Activated T-cell treated with anti-CD3 and anti-CD28 coated beads, Interleukin-2, amount 50 U/mL, for 72 hours (primary cell): ENCODE measurements at regions not wholly inside any gene's neighbourhood (a gene's known extent, or its start where the extent isn't known, plus 50 kb on each side); places are given as distances from the start of the nearest gene placed in this dataset.
A peak's percentile ranks its signal among the peaks of the same experiment; 100 is the strongest.
"Not testable (repeated sequence)": the region's sequence is repeated elsewhere in the genome, so short reads cannot be mapped to it uniquely, and the experiment has no call there.

Experiments used
- ATAC-seq, 2 donors: fragments of 150-1000 bp; cut with Tn5 transposase; replicated peaks in 1 of 2; 2 replicates each; pipeline ENCODE4 v1.10.0; 2021; ENCODE audit warnings: moderate library complexity in 2 of 2, mild to moderate bottlenecking in 1 of 2
- DNase-seq, 2 donors: peaks; one replicate each; pipeline ENCODE4 v3.0.0; 2021 to 2022; ENCODE audit warnings: mixed read lengths in 1 of 2
- H3K27ac Mint-ChIP-seq: one replicate; pipeline ENCODE4 v1.8.0; 2022; ENCODE audit warnings: mild to moderate bottlenecking, moderate library complexity, mixed read lengths
- H3K27me3 Mint-ChIP-seq: one replicate; pipeline ENCODE4 v1.8.0; 2022; ENCODE audit warnings: low read depth, mixed read lengths
- H3K36me3 Mint-ChIP-seq, 2 donors: one replicate each; pipeline ENCODE4 v1.8.0; 2022; ENCODE audit warnings: mixed read lengths in 2 of 2, mild to moderate bottlenecking in 1 of 2; ENCODE audit not compliant: insufficient read depth in 2 of 2
- H3K4me1 Mint-ChIP-seq: one replicate; pipeline ENCODE4 v1.8.0; 2022; ENCODE audit warnings: low read depth, mixed read lengths
- H3K4me3 Mint-ChIP-seq, 2 donors: one replicate each; pipeline ENCODE4 v1.8.0; 2022; ENCODE audit warnings: mild to moderate bottlenecking in 2 of 2, mixed read lengths in 2 of 2, moderate library complexity in 2 of 2
- H3K9me3 Mint-ChIP-seq, 2 donors: one replicate each; pipeline ENCODE4 v1.8.0; 2022; ENCODE audit warnings: mixed read lengths in 2 of 2

- ATAC-seq = no peak
These were observed 91.5 kb downstream of the EN1 start for GRCh38 chr2:118755901-118756300.

GRCh38 chr2:118755384-118755783 lies 92.1 kb downstream of the EN1 start:
- Mint-ChIP-seq H3K27ac (no peak overlapping the region), H3K9me3 (peaks cover 0 to 2% of the 10 kb centered on the region in 2 donors), H3K4me3 (no peak overlapping the region), H3K4me1 (no peaks in the 10 kb centered on the region), H3K27me3 (peaks cover 2% of the 10 kb centered on the region), H3K36me3 (no peaks in the 10 kb centered on the region)
- DNase-seq (no peak), ATAC-seq (no peak)

More at GRCh38 chr2:118755901-118756300, 91.5 kb downstream of the EN1 start:
- no peaks in the 10 kb centered on the region for H3K36me3 Mint-ChIP-seq
- H3K27ac Mint-ChIP-seq = no peak overlapping the region
- DNase-seq = no peak
- H3K9me3 Mint-ChIP-seq = peaks cover 0 to 2% of the 10 kb centered on the region in 2 donors
- H3K27me3 Mint-ChIP-seq = no peaks in the 10 kb centered on the region
- H3K4me1 Mint-ChIP-seq = no peaks in the 10 kb centered on the region
- H3K4me3 Mint-ChIP-seq = no peak overlapping the region

- DNase-seq (no peak), ATAC-seq (no peak)
- H3K9me3 Mint-ChIP-seq = peaks cover 0 to 2% of the 10 kb centered on the region in 2 donors
- peaks cover 8% of the 10 kb centered on the region for H3K27me3 Mint-ChIP-seq
- no peak overlapping the region for H3K4me3 Mint-ChIP-seq
- H3K4me1 Mint-ChIP-seq = no peaks in the 10 kb centered on the region
- H3K36me3 Mint-ChIP-seq = no peaks in the 10 kb centered on the region
- H3K27ac Mint-ChIP-seq = no peak overlapping the region
These were observed 94.6 kb downstream of the EN1 start for GRCh38 chr2:118752762-118753429.

- Mint-ChIP-seq H3K9me3 (peaks cover 2% of the 10 kb centered on the region in 2 donors), H3K4me1 (no peaks in the 10 kb centered on the region), H3K27ac (no peak overlapping the region), H3K27me3 (peaks cover 8% of the 10 kb centered on the region), H3K36me3 (no peaks in the 10 kb centered on the region), H3K4me3 (no peak overlapping the region)
- ATAC-seq (no peak), DNase-seq (no peak)
These were observed 96.4 kb downstream of the EN1 start for GRCh38 chr2:118750959-118751565.

- Mint-ChIP-seq H3K36me3 (peaks cover 7 to 10% of the 10 kb centered on the region in 2 donors), H3K27me3 (peaks cover 8% of the 10 kb centered on the region), H3K4me1 (no peaks in the 10 kb centered on the region), H3K27ac (peak overlapping the region; percentile 22), H3K9me3 (peaks cover 10 to 15% of the 10 kb centered on the region in 2 donors), H3K4me3 (no peak overlapping the region)
- DNase-seq = no peak
- no peak for ATAC-seq
These were observed 99.1 kb downstream of the EN1 start for GRCh38 chr2:118748245-118748885.

GRCh38 chr2:118747637-118748036 lies 99.8 kb downstream of the EN1 start:
- peaks cover 10 to 15% of the 10 kb centered on the region in 2 donors for H3K9me3 Mint-ChIP-seq
- H3K27ac Mint-ChIP-seq = no peak overlapping the region
- H3K4me3 Mint-ChIP-seq = no peak overlapping the region
- peaks cover 8% of the 10 kb centered on the region for H3K27me3 Mint-ChIP-seq
- peaks cover 7 to 10% of the 10 kb centered on the region in 2 donors for H3K36me3 Mint-ChIP-seq
- ATAC-seq (no peak), DNase-seq (no peak)
- H3K4me1 Mint-ChIP-seq = no peaks in the 10 kb centered on the region

GRCh38 chr2:118747066-118747465 lies 100.4 kb downstream of the EN1 start:
- DNase-seq = no peak
- Mint-ChIP-seq H3K4me1 (no peaks in the 10 kb centered on the region), H3K9me3 (peaks cover 10 to 15% of the 10 kb centered on the region in 2 donors), H3K27me3 (peaks cover 8% of the 10 kb centered on the region), H3K36me3 (peaks cover 7 to 10% of the 10 kb centered on the region in 2 donors), H3K27ac (no peak overlapping the region), H3K4me3 (no peak overlapping the region)
- no peak for ATAC-seq

GRCh38 chr2:118744682-118745181 lies 102.7 kb downstream of the EN1 start:
- H3K4me3 Mint-ChIP-seq, H3K4me1 Mint-ChIP-seq, H3K27ac Mint-ChIP-seq, DNase-seq, H3K27me3 Mint-ChIP-seq, ATAC-seq: not testable (repeated sequence)
- Mint-ChIP-seq H3K36me3 (peaks cover 7 to 10% of the 10 kb centered on the region in 2 donors), H3K9me3 (peaks cover 10 to 15% of the 10 kb centered on the region in 2 donors)

- no peaks in the 10 kb centered on the region for H3K36me3 Mint-ChIP-seq
- H3K4me3 Mint-ChIP-seq = no peak overlapping the region
- H3K27ac Mint-ChIP-seq = no peak overlapping the region
- H3K4me1 Mint-ChIP-seq = no peaks in the 10 kb centered on the region
- peaks cover 26% of the 10 kb centered on the region for H3K27me3 Mint-ChIP-seq
- ATAC-seq (no peak), DNase-seq (no peak)
- peaks cover 0 to 2% of the 10 kb centered on the region in 2 donors for H3K9me3 Mint-ChIP-seq
These were observed 108.7 kb downstream of the EN1 start for GRCh38 chr2:118738524-118739308.

- Mint-ChIP-seq H3K4me1 (no peaks in the 10 kb centered on the region), H3K36me3 (no peaks in the 10 kb centered on the region), H3K4me3 (no peak overlapping the region), H3K27ac (no peak overlapping the region), H3K9me3 (no peaks in the 10 kb centered on the region), H3K27me3 (peaks cover 26% of the 10 kb centered on the region)
- ATAC-seq (no peak), DNase-seq (no peak)
These were observed 109.3 kb downstream of the EN1 start for GRCh38 chr2:118738106-118738505.

- Mint-ChIP-seq H3K36me3 (no peaks in the 10 kb centered on the region), H3K27me3 (peaks cover 26% of the 10 kb centered on the region), H3K27ac (no peak overlapping the region), H3K4me1 (no peaks in the 10 kb centered on the region), H3K9me3 (no peaks in the 10 kb centered on the region), H3K4me3 (no peak overlapping the region)
- no peak for DNase-seq
- ATAC-seq = no peak
These were observed 109.8 kb downstream of the EN1 start for GRCh38 chr2:118737684-118738083.

GRCh38 chr2:118732432-118732831 lies 115.0 kb downstream of the EN1 start:
- DNase-seq (no peak), ATAC-seq (no peak)

GRCh38 chr2:118731413-118731812 lies 116.0 kb downstream of the EN1 start:
- Mint-ChIP-seq H3K27me3 (peaks cover 8% of the 10 kb centered on the region), H3K27ac (no peak overlapping the region), H3K4me1 (no peaks in the 10 kb centered on the region), H3K9me3 (peaks cover 3 to 4% of the 10 kb centered on the region in 2 donors), H3K36me3 (no peaks in the 10 kb centered on the region), H3K4me3 (no peak overlapping the region)
- DNase-seq (no peak), ATAC-seq (no peak)

More at GRCh38 chr2:118732432-118732831, 115.0 kb downstream of the EN1 start:
- Mint-ChIP-seq H3K27me3 (peaks cover 14% of the 10 kb centered on the region), H3K4me1 (no peaks in the 10 kb centered on the region), H3K9me3 (peaks cover 0 to 2% of the 10 kb centered on the region in 2 donors), H3K27ac (no peak overlapping the region), H3K36me3 (no peaks in the 10 kb centered on the region), H3K4me3 (no peak overlapping the region)
